ENCODE measurements at regions not wholly inside any gene's neighbourhood (a gene's known extent, or its start where the extent isn't known, plus 50 kb on each side); places are given as distances from the start of the nearest gene placed in this dataset.

DNA sequence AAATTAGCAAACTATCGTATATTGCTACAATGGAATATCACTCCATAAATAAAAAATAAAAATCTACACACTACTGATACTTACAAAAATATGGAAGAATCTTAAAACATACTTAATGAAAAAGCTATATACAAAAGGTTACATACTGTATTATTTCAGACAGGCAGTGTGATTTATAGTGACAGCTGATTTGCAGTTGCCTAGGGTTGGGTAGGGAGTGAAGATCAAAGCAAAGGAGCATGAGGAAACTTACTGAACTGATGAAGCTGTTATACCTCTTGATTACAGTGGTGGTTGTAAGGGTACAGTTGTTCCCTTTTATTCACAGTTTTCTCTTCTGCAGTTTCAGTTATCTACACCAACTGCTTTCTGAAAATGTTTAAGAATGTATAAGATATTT lies 62.6 kb downstream of the FSCB start:
- no peak for DNase-seq
- 89 to 90% methylated on average over 1 of the region's 1 CpG for WGBS, 2 donors (ENCODE audit: low coverage in 1 of 2)
- in situ Hi-C loops (cut with MboI; ENCODE audit: low pct_ligation_motif_present in 1 of 4, low pct_unique_long_range_greater_than_20kb in 1 of 4, low sequenced_read_pairs in 3 of 4), result no loop called here
- Histone ChIP-seq H3K27ac (no peak overlapping the region), H3K36me3 (no peaks in the 10 kb centered on the region), H3K27me3 (no peaks in the 10 kb centered on the region), H3K4me3 (no peak overlapping the region), H3K9me3 (no peaks in the 10 kb centered on the region), H3K4me1 (peaks cover 0 to 14% (median 5%) of the 10 kb centered on the region in 4 donors)
- TF ChIP-seq, protein P1, sequence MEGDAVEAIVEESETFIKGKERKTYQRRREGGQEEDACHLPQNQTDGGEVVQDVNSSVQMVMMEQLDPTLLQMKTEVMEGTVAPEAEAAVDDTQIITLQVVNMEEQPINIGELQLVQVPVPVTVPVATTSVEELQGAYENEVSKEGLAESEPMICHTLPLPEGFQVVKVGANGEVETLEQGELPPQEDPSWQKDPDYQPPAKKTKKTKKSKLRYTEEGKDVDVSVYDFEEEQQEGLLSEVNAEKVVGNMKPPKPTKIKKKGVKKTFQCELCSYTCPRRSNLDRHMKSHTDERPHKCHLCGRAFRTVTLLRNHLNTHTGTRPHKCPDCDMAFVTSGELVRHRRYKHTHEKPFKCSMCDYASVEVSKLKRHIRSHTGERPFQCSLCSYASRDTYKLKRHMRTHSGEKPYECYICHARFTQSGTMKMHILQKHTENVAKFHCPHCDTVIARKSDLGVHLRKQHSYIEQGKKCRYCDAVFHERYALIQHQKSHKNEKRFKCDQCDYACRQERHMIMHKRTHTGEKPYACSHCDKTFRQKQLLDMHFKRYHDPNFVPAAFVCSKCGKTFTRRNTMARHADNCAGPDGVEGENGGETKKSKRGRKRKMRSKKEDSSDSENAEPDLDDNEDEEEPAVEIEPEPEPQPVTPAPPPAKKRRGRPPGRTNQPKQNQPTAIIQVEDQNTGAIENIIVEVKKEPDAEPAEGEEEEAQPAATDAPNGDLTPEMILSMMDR (IDR thresholded peaks at IDR 0.05), result no peak
- no peak for TF ChIP-seq POLR2AphosphoS5 (IDR thresholded peaks at IDR 0.05)
- no peak for TF ChIP-seq EP300 (IDR thresholded peaks at IDR 0.05; ENCODE audit: low read depth)
- no peak for TF ChIP-seq POLR2A (IDR thresholded peaks at IDR 0.05)
- intact Hi-C loops (cut with DNase I; ENCODE audit: low total_unique reads), result no loop called here

DNA sequence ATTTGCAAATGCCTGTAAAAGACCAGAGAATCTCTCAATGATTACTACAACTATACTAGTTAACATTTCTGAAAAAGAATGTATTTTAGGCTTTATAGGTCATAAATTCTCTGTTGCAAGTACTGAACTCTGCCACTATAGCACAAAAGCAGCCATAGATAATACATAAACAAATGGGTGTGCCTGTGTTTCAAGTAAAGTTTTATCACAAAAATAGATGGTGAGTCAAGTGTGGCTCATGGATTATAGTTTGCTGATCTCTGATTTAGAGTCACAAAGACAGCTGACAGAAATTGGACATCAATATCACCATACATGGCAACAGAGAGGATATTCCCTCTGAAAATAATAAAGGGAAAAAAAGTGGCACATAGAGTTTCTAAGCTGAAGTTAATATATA lies 68.1 kb downstream of the FSCB start:
- in situ Hi-C loops (cut with MboI; ENCODE audit: low pct_ligation_motif_present in 1 of 4, low pct_unique_long_range_greater_than_20kb in 1 of 4, low sequenced_read_pairs in 3 of 4), result no loop called here

DNA sequence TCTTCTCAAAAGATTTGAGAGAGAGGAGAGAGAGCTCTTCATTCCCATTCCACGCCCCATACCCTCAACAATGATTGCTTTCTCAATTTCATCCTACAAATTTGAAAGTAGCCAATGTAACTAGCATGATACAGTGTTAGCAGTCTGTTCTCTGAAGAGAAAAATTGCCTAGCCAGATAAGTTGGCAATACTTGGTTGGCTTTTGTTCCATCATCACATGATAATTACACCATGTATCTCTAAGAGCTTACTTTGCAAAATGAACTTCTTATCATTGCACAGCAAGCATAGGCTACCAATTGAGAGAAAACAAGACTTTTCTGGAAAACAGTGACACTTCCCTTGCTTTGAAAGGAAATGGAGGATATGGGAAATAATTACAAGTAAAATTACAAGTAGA lies 68.9 kb downstream of the FSCB start:
- whole genome bisulfite sequencing, 2 donors (ENCODE audit: low coverage in 1 of 2), result 47 to 50% methylated on average over 1 of the region's 1 CpG
- Histone ChIP-seq H3K4me1 (peaks cover 0 to 9% (median 0%) of the 10 kb centered on the region in 4 donors), H3K27ac (no peak overlapping the region), H3K27me3 (no peaks in the 10 kb centered on the region), H3K36me3 (no peaks in the 10 kb centered on the region), H3K4me3 (no peak overlapping the region), H3K9me3 (no peaks in the 10 kb centered on the region)
- in situ Hi-C loops (cut with MboI; ENCODE audit: low pct_ligation_motif_present in 1 of 4, low pct_unique_long_range_greater_than_20kb in 1 of 4, low sequenced_read_pairs in 3 of 4) (no loop called here), intact Hi-C loops (cut with DNase I; ENCODE audit: low total_unique reads) (no loop called here)
- DNase-seq, result no peak
- no peak for TF ChIP-seq EP300 (IDR thresholded peaks at IDR 0.05; ENCODE audit: low read depth)
- TF ChIP-seq POLR2A (IDR thresholded peaks at IDR 0.05), result no peak
- no peak for TF ChIP-seq POLR2AphosphoS5 (IDR thresholded peaks at IDR 0.05)
- TF ChIP-seq, protein P1 (IDR thresholded peaks at IDR 0.05), result no peak

More for the DNA sequence above, 68.1 kb downstream of the FSCB start:
- Histone ChIP-seq H3K27me3 (no peaks in the 10 kb centered on the region), H3K4me3 (no peak overlapping the region), H3K27ac (no peak overlapping the region), H3K9me3 (no peaks in the 10 kb centered on the region), H3K36me3 (no peaks in the 10 kb centered on the region), H3K4me1 (peaks cover 0 to 9% (median 0%) of the 10 kb centered on the region in 4 donors)
- intact Hi-C loops (cut with DNase I; ENCODE audit: low total_unique reads), result no loop called here
- DNase-seq, result no peak
- TF ChIP-seq, protein P1 (IDR thresholded peaks at IDR 0.05), result no peak
- no peak for TF ChIP-seq POLR2AphosphoS5 (IDR thresholded peaks at IDR 0.05)
- no peak for TF ChIP-seq POLR2A (IDR thresholded peaks at IDR 0.05)
- no peak for TF ChIP-seq EP300 (IDR thresholded peaks at IDR 0.05; ENCODE audit: low read depth)

DNA sequence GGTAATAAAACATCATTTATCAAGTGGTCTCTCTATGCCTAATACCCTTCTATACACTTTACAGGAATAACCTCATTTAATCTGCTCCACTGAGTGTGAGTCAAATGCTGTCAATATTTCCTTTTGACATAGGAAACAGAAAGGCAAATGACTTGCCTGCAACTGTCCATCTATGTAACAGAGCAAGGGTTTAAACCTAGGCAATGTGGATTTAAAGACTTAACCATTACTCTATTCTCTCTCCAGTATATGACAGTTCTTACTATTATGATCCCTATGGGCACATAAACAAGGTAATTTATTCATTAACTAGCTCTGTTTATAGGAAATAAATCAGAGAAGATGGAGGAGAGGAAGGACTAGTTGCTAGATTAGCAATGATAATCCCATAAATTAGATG lies 70.6 kb downstream of the FSCB start:
- Histone ChIP-seq H3K9me3 (no peaks in the 10 kb centered on the region), H3K27me3 (no peaks in the 10 kb centered on the region), H3K36me3 (no peaks in the 10 kb centered on the region), H3K4me1 (peaks cover 0 to 9% (median 0%) of the 10 kb centered on the region in 4 donors), H3K27ac (no peak overlapping the region), H3K4me3 (no peak overlapping the region)
- intact Hi-C loops (cut with DNase I; ENCODE audit: low total_unique reads), result no loop called here
- TF ChIP-seq POLR2A (IDR thresholded peaks at IDR 0.05), result no peak
- no peak for TF ChIP-seq POLR2AphosphoS5 (IDR thresholded peaks at IDR 0.05)
- no peak for TF ChIP-seq EP300 (IDR thresholded peaks at IDR 0.05; ENCODE audit: low read depth)
- TF ChIP-seq, protein P1 (IDR thresholded peaks at IDR 0.05), result no peak
- in situ Hi-C loops (cut with MboI; ENCODE audit: low pct_ligation_motif_present in 1 of 4, low pct_unique_long_range_greater_than_20kb in 1 of 4, low sequenced_read_pairs in 3 of 4), result no loop called here
- DNase-seq, result no peak
